Naive B cell (primary cell): ENCODE measurements at regions not wholly inside any gene's neighbourhood (a gene's known extent, or its start where the extent isn't known, plus 50 kb on each side); places are given as distances from the start of the nearest gene placed in this dataset.
A peak's percentile ranks its signal among the peaks of the same experiment; 100 is the strongest.

Source experiments
- ATAC-seq, 2 donors: fragments of 150-1000 bp; cut with Tn5 transposase; 2 replicates each; pipeline ENCODE4 v1.10.0; 2021; ENCODE audit warnings: low read depth in 2 of 2, mild to moderate bottlenecking in 2 of 2, moderate library complexity in 2 of 2
- DNase-seq: peaks from one replicate; pipeline ENCODE4 v3.0.0; 2022
- H3K27ac Mint-ChIP-seq, 6 donors: one replicate each; pipeline ENCODE4 v1.8.0; 2020 to 2022; ENCODE audit warnings: mild to moderate bottlenecking in 6 of 6, mixed read lengths in 6 of 6, moderate library complexity in 5 of 6, inconsistent platforms in 2 of 6
- H3K27me3 Mint-ChIP-seq, 3 donors: one replicate each; pipeline ENCODE4 v1.8.0; 2021 to 2022; ENCODE audit warnings: mixed read lengths in 3 of 3, mild to moderate bottlenecking in 1 of 3
- H3K36me3 Mint-ChIP-seq, 2 donors: one replicate each; pipeline ENCODE4 v1.8.0; 2020 to 2022; ENCODE audit warnings: mixed read lengths in 2 of 2, inconsistent platforms in 1 of 2, mild to moderate bottlenecking in 1 of 2
- H3K4me1 Mint-ChIP-seq, 3 donors: one replicate each; pipeline ENCODE4 v1.8.0; 2020 to 2022; ENCODE audit warnings: mixed read lengths in 3 of 3, inconsistent platforms in 1 of 3, mild to moderate bottlenecking in 1 of 3, moderate library complexity in 1 of 3
- H3K4me3 Mint-ChIP-seq, 8 donors: one replicate each; pipeline ENCODE4 v1.8.0; 2020 to 2022; ENCODE audit warnings: mild to moderate bottlenecking in 8 of 8, mixed read lengths in 8 of 8, moderate library complexity in 8 of 8, inconsistent platforms in 2 of 8
- H3K9me3 Mint-ChIP-seq, 7 donors: one replicate each; pipeline ENCODE4 v1.8.0; 2020 to 2022; ENCODE audit warnings: mixed read lengths in 7 of 7, mild to moderate bottlenecking in 5 of 7, inconsistent platforms in 2 of 7, moderate library complexity in 1 of 7

GRCh38 chr6:22499815-22500214 lies 69.6 kb upstream of the HDGFL1 start:
- no peak overlapping the region for H3K4me3 Mint-ChIP-seq
- no peaks in the 10 kb centered on the region for H3K36me3 Mint-ChIP-seq
- ATAC-seq (no peak), DNase-seq (no peak)
- no peaks in the 10 kb centered on the region for H3K9me3 Mint-ChIP-seq
- no peak overlapping the region for H3K27ac Mint-ChIP-seq
- H3K27me3 Mint-ChIP-seq = no peaks in the 10 kb centered on the region
- no peaks in the 10 kb centered on the region for H3K4me1 Mint-ChIP-seq

GRCh38 chr6:22506496-22506895 lies 62.9 kb upstream of the HDGFL1 start:
- no peak for DNase-seq
- no peaks in the 10 kb centered on the region for H3K36me3 Mint-ChIP-seq
- no peaks in the 10 kb centered on the region for H3K4me1 Mint-ChIP-seq
- no peaks in the 10 kb centered on the region for H3K27me3 Mint-ChIP-seq
- ATAC-seq = no peak
- H3K27ac Mint-ChIP-seq = peak overlapping the region in 1 of 6 donors; percentile 18
- no peak overlapping the region for H3K4me3 Mint-ChIP-seq
- H3K9me3 Mint-ChIP-seq = no peaks in the 10 kb centered on the region

- Mint-ChIP-seq H3K4me1 (no peaks in the 10 kb centered on the region), H3K9me3 (no peaks in the 10 kb centered on the region), H3K4me3 (no peak overlapping the region), H3K36me3 (no peaks in the 10 kb centered on the region), H3K27me3 (no peaks in the 10 kb centered on the region), H3K27ac (peak overlapping the region in 1 of 6 donors; percentile 22)
- DNase-seq (no peak), ATAC-seq (no peak)
These were observed 56.5 kb upstream of the HDGFL1 start for GRCh38 chr6:22512686-22513427.

- Mint-ChIP-seq H3K4me1 (no peaks in the 10 kb centered on the region), H3K27me3 (no peaks in the 10 kb centered on the region), H3K9me3 (no peaks in the 10 kb centered on the region), H3K27ac (no peak overlapping the region), H3K4me3 (no peak overlapping the region), H3K36me3 (no peaks in the 10 kb centered on the region)
- no peak for DNase-seq
- ATAC-seq = no peak
These were observed 55.7 kb upstream of the HDGFL1 start for GRCh38 chr6:22513667-22514066.

- H3K27me3 Mint-ChIP-seq = peaks cover 0 to under 1% (median 0%) of the 10 kb centered on the region in 3 donors
- ATAC-seq = no peak
These were observed 50.1 kb upstream of the HDGFL1 start for GRCh38 chr6:22519237-22519636.

More at GRCh38 chr6:22519237-22519636, 50.1 kb upstream of the HDGFL1 start:
- no peaks in the 10 kb centered on the region for H3K36me3 Mint-ChIP-seq
- no peak for DNase-seq
- H3K27ac Mint-ChIP-seq = no peak overlapping the region
- H3K9me3 Mint-ChIP-seq = no peaks in the 10 kb centered on the region
- H3K4me3 Mint-ChIP-seq = no peak overlapping the region
- no peaks in the 10 kb centered on the region for H3K4me1 Mint-ChIP-seq
